ENCODE measurements at regions not wholly inside any gene's neighbourhood (a gene's known extent, or its start where the extent isn't known, plus 50 kb on each side); places are given as distances from the start of the nearest gene placed in this dataset.
"Not testable (repeated sequence)": the region's sequence is repeated elsewhere in the genome, so short reads cannot be mapped to it uniquely, and the experiment has no call there.

DNA sequence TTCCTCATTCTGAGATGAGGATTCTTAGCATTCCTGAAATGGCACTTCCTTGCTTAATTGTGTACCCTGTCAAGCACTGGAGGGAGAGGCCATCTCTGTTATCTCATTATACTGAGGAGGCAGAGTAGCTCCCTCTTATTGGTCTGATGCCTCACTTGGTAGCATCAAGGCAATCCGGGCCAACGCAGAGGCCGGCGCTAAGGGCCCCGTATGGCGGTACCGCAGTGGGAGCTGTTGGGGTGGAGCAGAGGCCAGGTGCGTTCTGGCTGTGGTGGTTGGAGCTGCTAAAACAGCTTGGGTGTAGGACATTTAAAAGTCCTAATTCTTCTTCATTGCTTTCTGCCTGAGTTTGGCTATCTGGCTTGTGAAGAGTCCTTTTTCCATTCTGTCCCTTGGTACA, 333.7 kb upstream of the NPAP1 start:
- TF ChIP-seq, protein P1, sequence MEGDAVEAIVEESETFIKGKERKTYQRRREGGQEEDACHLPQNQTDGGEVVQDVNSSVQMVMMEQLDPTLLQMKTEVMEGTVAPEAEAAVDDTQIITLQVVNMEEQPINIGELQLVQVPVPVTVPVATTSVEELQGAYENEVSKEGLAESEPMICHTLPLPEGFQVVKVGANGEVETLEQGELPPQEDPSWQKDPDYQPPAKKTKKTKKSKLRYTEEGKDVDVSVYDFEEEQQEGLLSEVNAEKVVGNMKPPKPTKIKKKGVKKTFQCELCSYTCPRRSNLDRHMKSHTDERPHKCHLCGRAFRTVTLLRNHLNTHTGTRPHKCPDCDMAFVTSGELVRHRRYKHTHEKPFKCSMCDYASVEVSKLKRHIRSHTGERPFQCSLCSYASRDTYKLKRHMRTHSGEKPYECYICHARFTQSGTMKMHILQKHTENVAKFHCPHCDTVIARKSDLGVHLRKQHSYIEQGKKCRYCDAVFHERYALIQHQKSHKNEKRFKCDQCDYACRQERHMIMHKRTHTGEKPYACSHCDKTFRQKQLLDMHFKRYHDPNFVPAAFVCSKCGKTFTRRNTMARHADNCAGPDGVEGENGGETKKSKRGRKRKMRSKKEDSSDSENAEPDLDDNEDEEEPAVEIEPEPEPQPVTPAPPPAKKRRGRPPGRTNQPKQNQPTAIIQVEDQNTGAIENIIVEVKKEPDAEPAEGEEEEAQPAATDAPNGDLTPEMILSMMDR (IDR thresholded peaks at IDR 0.05), result not testable (repeated sequence)
- TF ChIP-seq POLR2AphosphoS5 (IDR thresholded peaks at IDR 0.05), result not testable (repeated sequence)

Data from prostate gland (tissue), 2 donors.